HG03025 (cell line): ENCODE measurements at regions not wholly inside any gene's neighbourhood (a gene's known extent, or its start where the extent isn't known, plus 50 kb on each side); places are given as distances from the start of the nearest gene placed in this dataset.
"Not testable (repeated sequence)": the region's sequence is repeated elsewhere in the genome, so short reads cannot be mapped to it uniquely, and the experiment has no call there.

Source experiments
- ATAC-seq: cut with Tn5 transposase; IDR thresholded peaks from one replicate; pipeline ENCODE4 v1.9.1; 2021; ENCODE audit warnings: mild to moderate bottlenecking, moderate library complexity; ENCODE audit not compliant: unreplicated experiment, low FRiP score

GRCh38 chr7:35908331-35909216, 107.7 kb downstream of the SEPTIN7 start:
- no peak for ATAC-seq

- no peak for ATAC-seq
Observed at GRCh38 chr7:35909870-35910357, 109.1 kb downstream of the SEPTIN7 start.

- not testable (repeated sequence) for ATAC-seq
Observed at GRCh38 chr7:35910621-35911020, 109.8 kb downstream of the SEPTIN7 start.

DNA sequence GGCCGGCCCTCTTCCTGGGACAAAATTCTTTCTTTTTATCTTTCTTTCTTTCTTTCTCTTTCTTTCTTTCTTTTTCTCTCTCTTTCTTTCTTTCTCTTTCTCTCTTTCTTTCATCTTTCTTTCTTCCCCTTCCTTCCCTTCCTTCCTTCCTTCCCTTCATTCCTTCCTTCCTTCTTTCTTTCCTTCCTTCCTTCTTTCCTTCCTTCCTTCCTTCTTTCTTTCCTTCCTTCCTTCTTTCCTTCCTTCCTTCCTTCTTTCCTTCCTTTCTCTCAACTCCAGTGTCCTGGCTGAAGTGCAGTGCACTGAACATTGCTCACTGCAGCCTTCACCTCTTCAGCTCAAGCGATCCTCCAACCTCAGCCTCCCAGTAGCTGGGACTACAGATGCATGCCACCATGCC, 112.5 kb downstream of the SEPTIN7 start:
- not testable (repeated sequence) for ATAC-seq

GRCh38 chr7:35914214-35914613, 113.4 kb downstream of the SEPTIN7 start:
- not testable (repeated sequence) for ATAC-seq

DNA sequence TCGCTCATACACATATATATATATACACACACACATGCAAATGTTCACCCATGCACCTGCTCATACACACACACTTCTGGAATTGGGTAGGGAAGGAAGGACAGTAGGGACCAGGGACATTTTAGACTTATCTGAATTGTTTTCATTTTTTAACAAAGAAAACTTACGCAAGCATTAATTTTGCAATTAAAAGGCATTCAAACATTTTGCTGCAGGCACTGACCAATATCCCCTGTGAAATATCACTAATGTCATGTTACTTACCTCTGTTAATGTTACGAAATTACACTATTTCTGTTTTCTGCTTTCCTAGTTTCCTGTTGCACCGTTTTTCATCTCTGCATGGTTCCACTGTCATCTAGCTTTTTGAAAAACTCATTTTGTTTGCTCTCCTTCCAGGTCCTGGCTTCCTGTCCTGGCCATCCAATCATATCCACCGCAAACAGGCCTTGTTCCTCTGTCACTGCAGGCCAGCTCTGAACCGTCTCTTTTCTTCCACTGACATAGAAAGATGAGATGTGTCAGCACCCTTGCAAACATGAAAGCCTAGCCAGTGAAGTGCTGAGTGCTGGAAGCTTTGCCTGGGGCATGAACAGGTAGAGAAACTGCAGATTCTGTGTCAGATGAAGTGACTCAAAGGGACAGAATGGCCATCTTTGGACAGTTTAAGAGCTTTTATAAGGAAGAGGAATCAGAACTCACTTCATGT, 114.5 kb downstream of the SEPTIN7 start:
- not testable (repeated sequence) for ATAC-seq

DNA sequence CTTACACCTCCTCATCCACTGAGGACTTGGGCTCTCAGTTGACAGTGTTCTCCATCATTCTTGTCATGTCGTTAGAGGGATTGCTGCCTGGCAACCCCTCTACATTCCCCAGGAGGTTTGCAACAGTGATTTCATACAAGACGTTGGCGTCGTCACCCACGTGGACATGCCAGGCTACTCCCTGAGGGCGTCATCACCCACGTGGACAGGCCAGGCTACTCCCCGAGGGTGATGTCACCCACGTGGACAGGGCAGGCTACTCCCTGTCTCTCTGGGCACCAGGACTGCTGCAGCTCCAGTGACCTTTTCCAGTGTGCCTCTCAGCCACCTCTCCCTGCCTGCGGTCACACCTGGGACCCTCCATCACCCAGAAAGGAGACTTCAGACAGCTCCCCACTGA, 117.4 kb downstream of the SEPTIN7 start:
- ATAC-seq = not testable (repeated sequence)

- ATAC-seq = not testable (repeated sequence)
Observed at GRCh38 chr7:35919607-35920006, 118.8 kb downstream of the SEPTIN7 start.

DNA sequence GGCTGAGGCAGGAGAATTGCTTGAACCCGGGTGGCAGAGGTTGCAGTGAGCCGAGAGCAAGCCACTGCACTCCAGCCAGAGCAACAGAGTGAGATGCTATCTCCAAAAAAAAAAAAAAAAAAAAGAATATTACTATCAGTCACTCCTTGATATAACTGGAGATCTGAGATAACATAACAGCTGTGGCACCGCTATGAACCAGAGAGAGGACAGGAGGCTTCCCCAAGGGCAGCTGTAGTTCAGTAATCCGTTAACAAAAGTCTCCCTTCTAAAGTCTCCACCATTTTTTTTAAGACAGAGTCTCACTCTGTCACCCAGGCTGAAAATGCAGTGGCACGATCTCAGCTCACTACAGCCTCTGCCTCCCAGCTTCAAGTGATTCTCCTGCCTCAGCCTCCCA, 120.5 kb downstream of the SEPTIN7 start:
- ATAC-seq = not testable (repeated sequence)

- ATAC-seq = not testable (repeated sequence)
Observed at GRCh38 chr7:35924668-35925067, 123.8 kb downstream of the SEPTIN7 start.

- ATAC-seq = not testable (repeated sequence)
Observed at GRCh38 chr7:35926966-35927365, 126.1 kb downstream of the SEPTIN7 start.

- not testable (repeated sequence) for ATAC-seq
Observed at GRCh38 chr7:35931134-35931533, 130.3 kb downstream of the SEPTIN7 start.

DNA sequence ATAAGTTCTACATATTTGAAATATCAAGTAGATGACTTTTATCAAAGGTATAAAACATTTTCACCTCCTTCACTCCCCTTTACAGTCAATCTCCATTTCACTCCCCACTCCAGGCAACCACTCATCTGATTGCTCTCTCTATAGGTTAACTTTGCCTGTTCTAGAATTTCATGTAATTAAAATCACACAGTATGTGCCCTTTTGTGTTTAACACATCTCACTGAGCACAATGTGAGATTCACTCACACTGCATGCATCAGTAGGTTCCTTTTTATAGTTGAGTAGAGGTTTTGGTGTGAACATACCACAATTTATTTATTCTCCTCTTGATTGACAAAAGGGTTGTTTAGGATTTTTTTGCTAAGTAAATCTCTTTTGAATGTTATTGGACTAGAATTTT, 130.7 kb downstream of the SEPTIN7 start:
- ATAC-seq = not testable (repeated sequence)

GRCh38 chr7:35940695-35941094, 139.8 kb downstream of the SEPTIN7 start:
- not testable (repeated sequence) for ATAC-seq

DNA sequence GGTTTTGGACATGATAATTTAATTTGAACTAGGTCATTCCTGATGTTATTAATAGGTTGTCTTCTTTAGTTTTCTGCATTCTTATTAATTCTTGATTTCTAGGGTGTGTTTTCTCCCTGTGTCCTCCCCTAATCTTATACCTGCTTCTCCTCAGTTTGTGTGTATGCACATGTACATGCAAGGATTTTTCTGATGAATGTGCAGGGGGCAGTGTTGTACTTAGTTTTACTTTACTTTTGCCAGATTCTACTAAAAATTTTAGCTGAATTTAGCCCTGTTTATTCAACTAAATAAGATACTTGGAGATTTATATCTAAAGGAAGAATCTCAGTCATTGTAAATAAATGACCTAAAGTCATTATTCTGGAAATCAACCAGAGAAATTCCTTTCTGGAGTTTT, 144.8 kb downstream of the SEPTIN7 start:
- not testable (repeated sequence) for ATAC-seq

- not testable (repeated sequence) for ATAC-seq
Observed at GRCh38 chr7:35955735-35956134, 154.9 kb downstream of the SEPTIN7 start.

- ATAC-seq = not testable (repeated sequence)
Observed at GRCh38 chr7:35956988-35957387, 156.1 kb downstream of the SEPTIN7 start.

GRCh38 chr7:35961260-35961659, 160.4 kb downstream of the SEPTIN7 start:
- ATAC-seq = not testable (repeated sequence)

- not testable (repeated sequence) for ATAC-seq
Observed at GRCh38 chr7:35962607-35963006, 161.8 kb downstream of the SEPTIN7 start.

DNA sequence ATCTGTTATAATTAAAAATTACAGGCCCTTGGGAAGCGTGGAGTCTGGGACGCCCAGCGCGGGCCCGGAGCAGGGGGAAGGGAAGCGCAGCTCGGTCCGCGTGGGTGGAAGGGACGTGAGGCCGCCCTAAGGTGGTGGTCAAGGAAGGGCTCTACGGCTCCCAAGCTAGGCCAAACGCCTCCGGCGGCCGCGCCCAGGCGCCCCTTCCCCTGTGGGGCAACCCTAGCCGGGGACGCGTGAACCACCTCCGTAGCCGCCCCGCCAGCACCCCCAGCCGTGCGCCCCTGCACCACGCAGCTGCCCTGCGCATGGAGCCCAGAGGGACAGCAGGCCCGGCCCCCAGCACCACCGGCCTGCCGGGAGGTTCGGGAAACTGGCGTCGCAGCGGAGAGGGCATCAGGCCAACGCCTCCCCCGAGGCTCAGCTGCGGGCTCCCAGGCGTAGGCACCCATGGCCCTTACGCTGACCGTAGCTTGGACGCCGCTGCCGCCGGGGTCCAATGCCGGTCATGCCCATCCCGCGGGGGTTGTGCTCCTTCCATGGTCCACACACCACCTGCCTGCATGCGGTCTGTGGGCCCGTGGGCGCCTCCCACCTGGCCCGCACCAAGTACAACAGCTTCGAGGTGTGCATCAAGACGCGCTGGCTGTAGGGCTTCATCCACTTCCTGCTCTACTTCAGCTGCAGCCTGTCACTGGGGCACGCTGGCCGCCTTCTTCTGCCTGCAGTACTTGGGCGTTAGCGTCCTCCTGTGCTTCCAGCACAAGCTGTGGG, 166.7 kb downstream of the SEPTIN7 start:
- ATAC-seq = no peak
